Superior temporal gyrus (tissue), 1 donor: ENCODE measurements at regions not wholly inside any gene's neighbourhood (a gene's known extent, or its start where the extent isn't known, plus 50 kb on each side); places are given as distances from the start of the nearest gene placed in this dataset.
A peak's percentile ranks its signal among the peaks of the same experiment; 100 is the strongest.
"Not testable (repeated sequence)": the region's sequence is repeated elsewhere in the genome, so short reads cannot be mapped to it uniquely, and the experiment has no call there.

Experiments
- DNase-seq: peaks from one replicate; pipeline ENCODE4 v3.0.0-alpha.2; 2016; ENCODE audit errors: extremely low spot score

GRCh38 chr10:65126288-65126687 lies 1605.1 kb downstream of the REEP3 start:
- DNase-seq: no peak

GRCh38 chr10:65128277-65128676 lies 1607.1 kb downstream of the REEP3 start:
- DNase-seq: no peak

GRCh38 chr10:65130162-65130758 lies 1609.1 kb downstream of the REEP3 start:
- no peak for DNase-seq

GRCh38 chr10:65133652-65134051 lies 1612.5 kb downstream of the REEP3 start:
- no peak for DNase-seq

GRCh38 chr10:65135508-65135907 lies 1614.3 kb downstream of the REEP3 start:
- no peak for DNase-seq

- DNase-seq: no peak
Measured at GRCh38 chr10:65142641-65143435, 1621.6 kb downstream of the REEP3 start.

GRCh38 chr10:65143723-65144122 lies 1622.5 kb downstream of the REEP3 start:
- DNase-seq: no peak

GRCh38 chr10:65149878-65150277 lies 1628.7 kb downstream of the REEP3 start:
- no peak for DNase-seq

GRCh38 chr10:65166272-65166671 lies 1645.1 kb downstream of the REEP3 start:
- DNase-seq: no peak

GRCh38 chr10:65172249-65172648 lies 1651.0 kb downstream of the REEP3 start:
- DNase-seq: no peak

GRCh38 chr10:65176994-65177393 lies 1655.8 kb downstream of the REEP3 start:
- DNase-seq: no peak

GRCh38 chr10:65183236-65183635 lies 1662.0 kb downstream of the REEP3 start:
- no peak for DNase-seq

GRCh38 chr10:65186668-65187067 lies 1665.5 kb downstream of the REEP3 start:
- DNase-seq: not testable (repeated sequence)

GRCh38 chr10:65194126-65194525 lies 1672.9 kb downstream of the REEP3 start:
- DNase-seq: peak; percentile 73

- DNase-seq: no peak
Measured at GRCh38 chr10:65194555-65194954, 1673.4 kb downstream of the REEP3 start.

- DNase-seq: no peak
Measured at GRCh38 chr10:65196111-65196510, 1674.9 kb downstream of the REEP3 start.

GRCh38 chr10:65197935-65198334 lies 1676.7 kb downstream of the REEP3 start:
- DNase-seq: no peak

- no peak for DNase-seq
Measured at GRCh38 chr10:65201491-65201890, 1680.3 kb downstream of the REEP3 start.

- DNase-seq: no peak
Measured at GRCh38 chr10:65204999-65205398, 1683.8 kb downstream of the REEP3 start.

GRCh38 chr10:65213170-65213569 lies 1692.0 kb downstream of the REEP3 start:
- no peak for DNase-seq

- no peak for DNase-seq
Measured at GRCh38 chr10:65219444-65219843, 1698.2 kb downstream of the REEP3 start.

GRCh38 chr10:65231148-65231547 lies 1694.7 kb upstream of the LRRTM3 start:
- DNase-seq: no peak

- no peak for DNase-seq
Measured at GRCh38 chr10:65234261-65234660, 1691.6 kb upstream of the LRRTM3 start.
